LNCAP (cell line): ENCODE measurements at regions not wholly inside any gene's neighbourhood (a gene's known extent, or its start where the extent isn't known, plus 50 kb on each side); places are given as distances from the start of the nearest gene placed in this dataset.

Experiments
- CTCF ChIP-seq: fragments of 450-650 bp; IDR thresholded peaks from 2 replicates; pipeline ENCODE4 v1.5.1; 2017; ENCODE audit warnings: mild to moderate bottlenecking

GRCh38 chr4:189787216-189788031 lies 153.2 kb upstream of the FRG1 start:
- no peak for TF ChIP-seq CTCF

GRCh38 chr4:189792924-189793618 lies 147.6 kb upstream of the FRG1 start:
- peak; percentile 80 for TF ChIP-seq CTCF

- TF ChIP-seq CTCF = no peak
These were observed 140.1 kb upstream of the FRG1 start for GRCh38 chr4:189800545-189801088.

GRCh38 chr4:189802884-189803283 lies 137.8 kb upstream of the FRG1 start:
- peak; percentile 44 for TF ChIP-seq CTCF

- TF ChIP-seq CTCF = no peak
These were observed 135.8 kb upstream of the FRG1 start for GRCh38 chr4:189804894-189805293.

GRCh38 chr4:189806506-189806905 lies 134.2 kb upstream of the FRG1 start:
- TF ChIP-seq CTCF = no peak

- no peak for TF ChIP-seq CTCF
These were observed 133.6 kb upstream of the FRG1 start for GRCh38 chr4:189807031-189807430.
